Natural killer cell (primary cell): ENCODE measurements at regions not wholly inside any gene's neighbourhood (a gene's known extent, or its start where the extent isn't known, plus 50 kb on each side); places are given as distances from the start of the nearest gene placed in this dataset.

ENCODE experiments used
- ATAC-seq, 3 donors: fragments of 150-1000 bp in 2 of 3; fragments of 200-7000 bp in 1 of 3; cut with Tn5 transposase; 1 replicate in 1 of 3; 2 replicates in 2 of 3; pipeline ENCODE4 v1.10.0; 2021; ENCODE audit warnings: mild to moderate bottlenecking in 2 of 3, moderate library complexity in 2 of 3
- DNase-seq, 2 donors: peaks; one replicate each; pipeline versions ENCODE4 v3.0.0 to v3.0.0-alpha.2; 2013 to 2021; ENCODE audit warnings: mixed read lengths in 1 of 2
- H3K27ac ChIP-seq: one replicate; pipeline ENCODE4 v1.5.1; 2013; ENCODE audit warnings: mild to moderate bottlenecking, low read length
- H3K27me3 ChIP-seq: one replicate; pipeline ENCODE4 v1.6.1; 2013; ENCODE audit warnings: low read length; ENCODE audit not compliant: control insufficient read depth, insufficient read depth
- H3K36me3 ChIP-seq: one replicate; pipeline ENCODE4 v1.6.1; 2013; ENCODE audit warnings: low read length; ENCODE audit not compliant: control insufficient read depth, insufficient read depth
- H3K4me1 ChIP-seq: one replicate; pipeline ENCODE4 v1.6.1; 2013; ENCODE audit warnings: low read length; ENCODE audit not compliant: control insufficient read depth, insufficient read depth
- H3K4me3 ChIP-seq: one replicate; pipeline ENCODE4 v1.5.1; 2013; ENCODE audit warnings: low read length
- H3K9me3 ChIP-seq: one replicate; pipeline ENCODE4 v1.6.1; 2013; ENCODE audit warnings: low read length; ENCODE audit not compliant: control insufficient read depth, insufficient read depth
- H3K27ac Mint-ChIP-seq, 2 donors: one replicate each; pipeline ENCODE4 v1.8.0; 2022; ENCODE audit warnings: mild to moderate bottlenecking in 2 of 2, mixed read lengths in 2 of 2, moderate library complexity in 1 of 2
- H3K27me3 Mint-ChIP-seq, 2 donors: one replicate each; pipeline ENCODE4 v1.8.0; 2022; ENCODE audit warnings: low read depth in 2 of 2, mixed read lengths in 2 of 2
- H3K36me3 Mint-ChIP-seq: one replicate; pipeline ENCODE4 v1.8.0; 2022; ENCODE audit warnings: mixed read lengths
- H3K4me1 Mint-ChIP-seq, 2 donors: one replicate each; pipeline ENCODE4 v1.8.0; 2022; ENCODE audit warnings: mixed read lengths in 2 of 2
- H3K4me3 Mint-ChIP-seq: one replicate; pipeline ENCODE4 v1.8.0; 2022; ENCODE audit warnings: mild to moderate bottlenecking, moderate library complexity, mixed read lengths
- H3K9me3 Mint-ChIP-seq, 2 donors: one replicate each; pipeline ENCODE4 v1.8.0; 2022; ENCODE audit warnings: mixed read lengths in 2 of 2
- WGBS: methylation state at CpG from one replicate; pipeline ENCODE4 v1.1.7; 2013; ENCODE audit warnings: missing lambda C conversion rate; ENCODE audit not compliant: insufficient coverage; 5-methylcytosine and 5-hydroxymethylcytosine counted together
- intact Hi-C: fragments of 100-400 bp; cut with micrococcal nuclease; formaldehyde crosslinking; loops from one replicate; pipeline ENCODE4 v1.14.2; 2022
- TF ChIP-seq, protein P1 (sequence below): fragments of 200-600 bp; IDR thresholded peaks from one replicate; pipeline ENCODE4 v1.8.0; 2022; ENCODE audit warnings: antibody characterized with exemption

DNA sequence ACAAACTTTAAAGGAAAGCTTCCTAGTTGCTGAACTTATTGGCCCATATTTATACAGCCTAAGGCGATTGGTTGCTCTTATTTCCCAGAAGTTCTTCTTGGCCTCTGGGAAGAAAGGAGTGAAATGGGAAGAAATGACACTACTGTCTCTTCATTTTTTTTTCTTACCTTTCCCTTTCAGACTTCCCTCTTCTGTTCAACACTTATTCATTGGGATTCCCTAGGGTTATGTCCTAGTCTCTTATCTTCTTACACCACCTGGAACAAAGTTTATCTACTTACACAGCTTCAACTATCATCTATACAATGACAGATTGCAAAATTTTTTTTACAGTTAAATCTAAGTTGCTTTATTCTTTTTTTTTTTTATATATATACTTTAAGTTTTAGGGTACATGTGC, 68.0 kb downstream of the SNX12 start:
- peaks cover 5 to 18% of the 10 kb centered on the region in 2 donors for H3K27me3 Mint-ChIP-seq
- Histone ChIP-seq H3K36me3 (no peaks in the 10 kb centered on the region), H3K4me3 (no peak overlapping the region), H3K27ac (no peak overlapping the region), H3K4me1 (no peaks in the 10 kb centered on the region), H3K27me3 (no peaks in the 10 kb centered on the region), H3K9me3 (no peaks in the 10 kb centered on the region)
- no peaks in the 10 kb centered on the region for H3K36me3 Mint-ChIP-seq
- H3K4me1 Mint-ChIP-seq, result no peaks in the 10 kb centered on the region
- no peak overlapping the region for H3K4me3 Mint-ChIP-seq
- 100% methylated on average over 1 of the region's 1 CpG for WGBS
- no peaks in the 10 kb centered on the region for H3K9me3 Mint-ChIP-seq
- DNase-seq (no peak), ATAC-seq (no peak)
- H3K27ac Mint-ChIP-seq, result no peak overlapping the region
- intact Hi-C loops, result no loop called here
- TF ChIP-seq, protein P1, sequence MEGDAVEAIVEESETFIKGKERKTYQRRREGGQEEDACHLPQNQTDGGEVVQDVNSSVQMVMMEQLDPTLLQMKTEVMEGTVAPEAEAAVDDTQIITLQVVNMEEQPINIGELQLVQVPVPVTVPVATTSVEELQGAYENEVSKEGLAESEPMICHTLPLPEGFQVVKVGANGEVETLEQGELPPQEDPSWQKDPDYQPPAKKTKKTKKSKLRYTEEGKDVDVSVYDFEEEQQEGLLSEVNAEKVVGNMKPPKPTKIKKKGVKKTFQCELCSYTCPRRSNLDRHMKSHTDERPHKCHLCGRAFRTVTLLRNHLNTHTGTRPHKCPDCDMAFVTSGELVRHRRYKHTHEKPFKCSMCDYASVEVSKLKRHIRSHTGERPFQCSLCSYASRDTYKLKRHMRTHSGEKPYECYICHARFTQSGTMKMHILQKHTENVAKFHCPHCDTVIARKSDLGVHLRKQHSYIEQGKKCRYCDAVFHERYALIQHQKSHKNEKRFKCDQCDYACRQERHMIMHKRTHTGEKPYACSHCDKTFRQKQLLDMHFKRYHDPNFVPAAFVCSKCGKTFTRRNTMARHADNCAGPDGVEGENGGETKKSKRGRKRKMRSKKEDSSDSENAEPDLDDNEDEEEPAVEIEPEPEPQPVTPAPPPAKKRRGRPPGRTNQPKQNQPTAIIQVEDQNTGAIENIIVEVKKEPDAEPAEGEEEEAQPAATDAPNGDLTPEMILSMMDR, result no peak

DNA sequence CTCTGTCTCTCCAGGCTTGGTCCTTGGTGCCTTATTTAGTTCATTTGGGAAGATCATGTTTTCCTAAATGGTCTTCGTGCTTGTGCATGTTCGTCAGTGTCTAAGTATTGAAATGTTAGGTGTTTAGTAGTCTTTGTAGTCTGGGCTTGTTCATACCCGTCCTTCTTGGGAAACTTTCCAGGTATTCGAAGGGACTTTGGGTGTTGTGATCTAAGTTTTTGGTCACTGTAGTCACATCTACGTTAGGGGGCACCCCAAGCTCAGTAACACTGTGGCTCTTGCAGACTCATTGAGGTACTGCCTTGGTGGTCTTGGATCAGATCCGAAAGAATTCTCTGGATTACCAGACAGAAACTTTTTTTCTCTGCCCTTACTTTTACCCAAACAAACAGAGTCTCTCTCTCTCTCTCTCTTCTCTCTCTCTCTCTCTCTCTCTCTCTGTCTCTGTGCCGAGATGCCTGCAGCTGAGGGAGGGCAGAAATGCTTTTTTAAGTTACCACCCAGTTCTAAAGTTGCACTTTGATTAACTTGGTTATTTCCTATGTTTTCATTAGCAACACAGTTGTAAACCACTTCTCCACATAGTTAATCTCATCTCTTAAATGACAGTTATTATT, 67.6 kb upstream of the SLC7A3 start:
- H3K27me3 Mint-ChIP-seq, result peaks cover 5 to 18% of the 10 kb centered on the region in 2 donors
- Histone ChIP-seq H3K9me3 (no peaks in the 10 kb centered on the region), H3K4me3 (no peak overlapping the region), H3K36me3 (no peaks in the 10 kb centered on the region), H3K27ac (no peak overlapping the region), H3K27me3 (no peaks in the 10 kb centered on the region), H3K4me1 (no peaks in the 10 kb centered on the region)
- 35% methylated on average over 7 of the region's 7 CpGs for WGBS
- no peak overlapping the region for H3K4me3 Mint-ChIP-seq
- H3K36me3 Mint-ChIP-seq, result no peaks in the 10 kb centered on the region
- no peaks in the 10 kb centered on the region for H3K9me3 Mint-ChIP-seq
- intact Hi-C loops, result no loop called here
- TF ChIP-seq, protein P1, result no peak
- H3K4me1 Mint-ChIP-seq, result no peaks in the 10 kb centered on the region
- DNase-seq, result peak in 1 of 2 donors; percentile 45
- no peak overlapping the region for H3K27ac Mint-ChIP-seq
- ATAC-seq, result no peak

DNA sequence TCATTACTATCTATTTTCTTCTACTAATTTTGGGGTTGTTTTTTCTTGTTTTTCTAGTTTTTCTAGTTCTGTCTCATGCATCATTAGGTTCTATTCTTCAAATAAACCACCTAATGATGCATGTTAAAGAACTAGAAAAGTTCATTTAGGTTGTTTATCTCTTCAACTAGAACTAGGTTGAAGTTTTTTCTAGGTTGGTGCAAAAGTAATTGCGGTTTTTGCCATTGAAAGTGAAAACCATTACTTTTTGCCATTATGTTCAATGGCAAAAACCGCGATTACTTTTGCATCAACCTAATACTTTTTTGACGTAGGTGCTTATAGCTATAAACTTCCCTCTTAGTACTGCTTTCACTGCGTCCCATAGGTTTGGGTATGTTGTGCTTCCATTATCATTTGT, 64.4 kb upstream of the SLC7A3 start:
- intact Hi-C loops, result no loop called here
- Mint-ChIP-seq H3K9me3 (no peaks in the 10 kb centered on the region), H3K27ac (no peak overlapping the region), H3K4me3 (no peak overlapping the region), H3K27me3 (peaks cover 5 to 18% of the 10 kb centered on the region in 2 donors), H3K36me3 (no peaks in the 10 kb centered on the region), H3K4me1 (no peaks in the 10 kb centered on the region)
- Histone ChIP-seq H3K4me1 (no peaks in the 10 kb centered on the region), H3K27ac (no peak overlapping the region), H3K36me3 (no peaks in the 10 kb centered on the region), H3K27me3 (no peaks in the 10 kb centered on the region), H3K4me3 (no peak overlapping the region), H3K9me3 (no peaks in the 10 kb centered on the region)
- TF ChIP-seq, protein P1, result no peak
- DNase-seq (no peak), ATAC-seq (no peak)
- WGBS, result 100% methylated on average over 2 of the region's 5 CpGs

DNA sequence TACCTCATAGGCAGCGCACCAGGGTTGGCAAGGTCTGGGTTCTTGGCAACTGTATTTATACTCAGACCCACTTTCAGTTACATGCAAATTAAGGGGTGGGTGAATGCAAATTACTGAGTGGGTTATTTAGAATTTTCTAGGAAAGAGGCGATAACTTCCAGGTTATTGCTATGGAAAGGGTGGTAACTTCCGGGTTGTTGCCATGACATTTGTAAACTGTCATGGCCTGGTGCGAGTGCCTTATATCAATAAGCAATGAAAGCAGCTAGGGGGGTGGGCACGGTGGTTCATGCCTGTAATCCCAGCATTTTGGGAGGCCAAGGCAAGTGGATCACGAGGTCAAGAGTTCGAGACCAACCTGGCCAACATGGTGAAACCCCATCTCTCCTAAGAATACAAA, 57.5 kb upstream of the SLC7A3 start:
- H3K27ac Mint-ChIP-seq, result no peak overlapping the region
- H3K9me3 Mint-ChIP-seq, result no peaks in the 10 kb centered on the region
- no peak overlapping the region for H3K4me3 Mint-ChIP-seq
- TF ChIP-seq, protein P1, result no peak
- Histone ChIP-seq H3K9me3 (no peaks in the 10 kb centered on the region), H3K27me3 (no peaks in the 10 kb centered on the region), H3K4me3 (no peak overlapping the region), H3K36me3 (no peaks in the 10 kb centered on the region), H3K4me1 (no peaks in the 10 kb centered on the region), H3K27ac (no peak overlapping the region)
- ATAC-seq, result no peak
- WGBS, result 97% methylated on average over 6 of the region's 7 CpGs
- H3K27me3 Mint-ChIP-seq, result no peaks in the 10 kb centered on the region
- H3K36me3 Mint-ChIP-seq, result no peaks in the 10 kb centered on the region
- no peak for DNase-seq
- H3K4me1 Mint-ChIP-seq, result no peaks in the 10 kb centered on the region
- intact Hi-C loops, result no loop called here
